Mesendoderm (in vitro differentiated cells): ENCODE measurements at regions not wholly inside any gene's neighbourhood (a gene's known extent, or its start where the extent isn't known, plus 50 kb on each side); places are given as distances from the start of the nearest gene placed in this dataset.

Experiments used
- DNase-seq: peaks from one replicate; pipeline ENCODE4 v3.0.0; 2013
- H2AK5ac ChIP-seq: 2 replicates; pipeline ENCODE4 v1.6.1; 2013; ENCODE audit warnings: low read length, inconsistent platforms
- H2BK120ac ChIP-seq: 2 replicates; pipeline ENCODE4 v1.6.1; 2013; ENCODE audit warnings: low read depth, mild to moderate bottlenecking, low read length, moderate library complexity, mixed read lengths
- H2BK15ac ChIP-seq: replicated peaks from 2 replicates; pipeline ENCODE4 v1.6.1; 2013; ENCODE audit warnings: low read depth, mild to moderate bottlenecking, moderate library complexity
- H2BK5ac ChIP-seq: 2 replicates; pipeline ENCODE4 v1.6.1; 2013; ENCODE audit warnings: low read length, inconsistent platforms
- H3K18ac ChIP-seq: 2 replicates; pipeline ENCODE4 v1.6.1; 2013; ENCODE audit warnings: mild to moderate bottlenecking, low read length, mixed read lengths
- H3K23ac ChIP-seq: one replicate; pipeline ENCODE4 v1.6.1; 2013; ENCODE audit warnings: low read length
- H3K27ac ChIP-seq: 2 replicates; pipeline ENCODE4 v1.5.1; 2013; ENCODE audit warnings: low read depth, mild to moderate bottlenecking, inconsistent platforms, low read length, moderate library complexity
- H3K27me3 ChIP-seq: 2 replicates; pipeline ENCODE4 v1.6.1; 2013; ENCODE audit warnings: low read length, control low read depth, mild to moderate bottlenecking, inconsistent platforms; ENCODE audit not compliant: insufficient read depth, poor library complexity
- H3K36me3 ChIP-seq: 2 replicates; pipeline ENCODE4 v1.6.1; 2013; ENCODE audit warnings: low read length, inconsistent platforms; ENCODE audit not compliant: control insufficient read depth, insufficient read depth
- H3K4ac ChIP-seq: one replicate; pipeline ENCODE4 v1.6.1; 2013; ENCODE audit warnings: low read depth, mild to moderate bottlenecking, low read length, moderate library complexity
- H3K4me1 ChIP-seq: 2 replicates; pipeline ENCODE4 v1.6.1; 2013; ENCODE audit warnings: low read depth, low read length, inconsistent platforms; ENCODE audit not compliant: control insufficient read depth
- H3K4me2 ChIP-seq: 2 replicates; pipeline ENCODE4 v1.6.1; 2013; ENCODE audit warnings: low read length
- H3K4me3 ChIP-seq: 2 replicates; pipeline ENCODE4 v1.5.1; 2013; ENCODE audit warnings: mild to moderate bottlenecking, low read length
- H3K56ac ChIP-seq: one replicate; pipeline ENCODE4 v1.6.1; 2013; ENCODE audit warnings: low read length
- H3K79me1 ChIP-seq: 2 replicates; pipeline ENCODE4 v1.6.1; 2013; ENCODE audit warnings: low read length, inconsistent platforms
- H3K79me2 ChIP-seq: 2 replicates; pipeline ENCODE4 v1.6.1; 2013; ENCODE audit warnings: mild to moderate bottlenecking, low read length; ENCODE audit not compliant: control insufficient read depth, insufficient read depth
- H3K9ac ChIP-seq: 2 replicates; pipeline ENCODE4 v1.6.1; 2013; ENCODE audit warnings: low read length, inconsistent platforms
- H4K5ac ChIP-seq: one replicate; pipeline ENCODE4 v1.6.1; 2013; ENCODE audit warnings: low read length
- H4K8ac ChIP-seq: one replicate; pipeline ENCODE4 v1.6.1; 2013; ENCODE audit warnings: low read depth, mild to moderate bottlenecking, control low read depth, low read length, moderate library complexity
- WGBS: extraction: QIAGEN DNeasy Blood & Tissue Kit; methylation state at CpG from one replicate; pipeline ENCODE4 v1.1.7; 2013; ENCODE audit warnings: low lambda C conversion rate, missing lambda C conversion rate; ENCODE audit not compliant: insufficient coverage; ENCODE audit errors: extremely low coverage; 5-methylcytosine and 5-hydroxymethylcytosine counted together

DNA sequence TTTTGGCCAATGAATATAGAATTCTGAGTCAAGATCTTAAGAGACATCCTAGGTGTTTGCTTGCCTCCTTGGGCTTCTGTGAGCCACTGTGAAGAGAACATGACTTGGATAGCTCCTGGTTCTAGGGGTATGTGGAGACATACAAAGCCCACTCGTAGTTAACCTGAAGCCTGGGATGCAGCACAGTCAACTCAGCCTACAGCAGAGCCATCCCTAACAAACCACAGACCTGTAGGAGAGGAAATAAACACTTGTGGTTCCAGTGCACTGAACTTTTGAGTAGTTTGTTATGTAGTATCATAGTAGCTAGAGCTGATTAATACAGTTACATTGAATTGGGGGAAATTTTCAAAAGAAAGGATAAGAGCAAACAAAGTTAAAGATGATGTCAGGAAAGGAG lies 474.4 kb upstream of the HSF2 start:
- Histone ChIP-seq H3K4me2 (no peak overlapping the region), H3K4me3 (no peak overlapping the region), H4K8ac (no peak overlapping the region), H3K4ac (no peak overlapping the region), H3K36me3 (no peaks in the 10 kb centered on the region), H3K4me1 (no peaks in the 10 kb centered on the region), H2AK5ac (no peak overlapping the region), H3K79me1 (no peaks in the 10 kb centered on the region), H4K5ac (no peak overlapping the region), H2BK120ac (no peak overlapping the region), H3K56ac (no peak overlapping the region), H3K27ac (no peak overlapping the region), H3K18ac (peak overlapping the region; percentile 61), H3K27me3 (no peaks in the 10 kb centered on the region), H2BK15ac (no peak overlapping the region), H3K23ac (no peak overlapping the region), H3K79me2 (no peaks in the 10 kb centered on the region), H3K9ac (no peak overlapping the region), H2BK5ac (no peak overlapping the region)
- no CpG with 5 or more reads among the region's 1 CpG for WGBS
- DNase-seq, result no peak

DNA sequence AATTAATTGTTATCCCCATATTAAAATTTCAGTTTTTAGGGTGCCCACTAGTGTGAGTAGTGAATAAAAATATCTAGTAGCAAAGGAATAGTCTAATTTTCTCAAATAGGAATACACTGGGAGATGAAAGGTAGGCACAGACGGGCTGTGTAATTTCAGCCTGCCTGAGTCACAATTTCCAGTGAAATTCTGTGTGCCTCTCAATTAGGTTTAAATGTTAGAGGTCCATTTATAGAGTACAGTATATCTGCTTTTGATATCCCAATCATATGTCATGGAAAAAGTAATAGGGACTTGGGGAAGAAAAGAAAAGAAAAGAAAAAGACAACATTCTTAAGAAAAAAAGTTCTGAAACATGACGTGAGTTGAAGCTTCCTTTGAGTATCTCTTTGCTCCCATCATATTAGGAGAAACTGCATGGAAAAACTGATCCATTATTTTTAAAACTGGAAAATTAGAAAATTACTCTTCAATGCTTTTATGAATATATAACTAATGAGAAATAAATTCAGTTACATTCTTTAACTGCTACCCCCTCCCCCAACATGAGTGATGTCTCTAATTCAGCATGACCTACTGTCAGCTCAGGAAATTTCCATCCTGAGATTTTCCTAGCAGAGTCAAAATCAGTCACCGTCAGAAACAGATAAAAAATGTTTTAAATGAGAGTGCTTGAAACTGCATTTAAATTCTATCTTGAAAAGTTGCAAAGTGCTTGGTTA lies 473.8 kb upstream of the HSF2 start:
- Histone ChIP-seq H3K18ac (no peak overlapping the region), H3K23ac (no peak overlapping the region), H2AK5ac (no peak overlapping the region), H3K4me2 (no peak overlapping the region), H3K56ac (no peak overlapping the region), H3K79me2 (no peaks in the 10 kb centered on the region), H3K36me3 (no peaks in the 10 kb centered on the region), H2BK15ac (no peak overlapping the region), H4K8ac (no peak overlapping the region), H4K5ac (no peak overlapping the region), H3K27me3 (no peaks in the 10 kb centered on the region), H3K4ac (no peak overlapping the region), H3K79me1 (no peaks in the 10 kb centered on the region), H3K9ac (no peak overlapping the region), H3K4me1 (no peaks in the 10 kb centered on the region), H3K27ac (no peak overlapping the region), H2BK120ac (no peak overlapping the region), H3K4me3 (no peak overlapping the region), H2BK5ac (no peak overlapping the region)
- DNase-seq, result no peak
- no CpG with 5 or more reads among the region's 3 CpGs for WGBS

GRCh38 chr6:121929301-121929700 lies 470.2 kb upstream of the HSF2 start:
- Histone ChIP-seq H3K4ac (no peak overlapping the region), H2BK15ac (no peak overlapping the region), H3K4me1 (peaks cover 7% of the 10 kb centered on the region), H4K5ac (no peak overlapping the region), H3K18ac (no peak overlapping the region), H3K56ac (no peak overlapping the region), H3K79me1 (no peaks in the 10 kb centered on the region), H2AK5ac (no peak overlapping the region), H3K27me3 (no peaks in the 10 kb centered on the region), H3K9ac (no peak overlapping the region), H3K27ac (no peak overlapping the region), H3K36me3 (no peaks in the 10 kb centered on the region), H4K8ac (no peak overlapping the region), H2BK120ac (no peak overlapping the region), H3K4me2 (no peak overlapping the region), H3K23ac (no peak overlapping the region), H3K4me3 (no peak overlapping the region), H3K79me2 (no peaks in the 10 kb centered on the region), H2BK5ac (no peak overlapping the region)
- DNase-seq, result no peak
- WGBS, result no CpG with 5 or more reads among the region's 1 CpG

DNA sequence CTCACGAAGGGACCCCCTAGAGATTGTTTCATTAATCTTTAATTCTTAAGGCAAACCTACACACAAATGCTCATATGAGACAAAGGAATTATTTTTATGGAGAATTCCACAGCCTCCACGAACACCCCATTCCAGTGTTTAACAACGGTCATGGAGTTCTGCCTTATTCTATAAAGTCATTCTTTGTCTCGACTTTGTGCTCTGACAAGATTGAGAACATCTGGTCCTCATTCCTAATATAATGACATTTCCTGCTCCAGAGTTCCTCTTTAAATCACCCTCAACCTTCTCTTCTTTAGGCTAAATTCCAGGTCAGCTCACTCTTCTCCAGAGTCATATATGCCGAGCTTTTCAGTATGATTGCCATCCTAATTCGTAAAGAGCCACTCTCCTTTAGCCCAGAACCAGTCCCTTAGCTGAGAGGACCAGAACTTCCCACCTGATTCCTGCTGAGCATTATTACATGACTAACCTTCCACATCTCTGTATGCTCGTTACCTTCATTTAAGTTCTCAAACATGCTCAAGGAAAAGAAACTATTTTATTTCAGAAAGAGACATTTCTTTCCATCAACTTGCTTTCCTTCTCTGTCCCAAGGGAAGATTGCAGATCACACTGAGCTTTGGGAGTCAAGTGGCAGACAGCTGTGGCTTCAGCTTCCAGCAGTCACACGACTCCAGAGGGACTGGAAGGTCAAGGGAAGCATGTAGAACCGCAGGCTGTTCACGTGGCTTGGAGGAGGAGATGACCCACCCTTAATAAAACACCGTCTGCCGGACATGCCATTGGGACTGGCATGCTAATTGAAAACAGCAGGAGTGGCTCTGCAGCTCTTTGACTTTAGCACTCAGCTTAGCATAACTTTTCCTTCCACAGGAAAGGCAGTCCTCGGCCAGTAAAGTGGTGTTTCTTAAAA lies 467.1 kb upstream of the HSF2 start:
- peak overlapping the region; percentile 37 for H3K9ac ChIP-seq
- H3K27me3 ChIP-seq, result no peaks in the 10 kb centered on the region
- no peaks in the 10 kb centered on the region for H3K36me3 ChIP-seq
- H3K4ac ChIP-seq, result peak overlapping the region; percentile 81
- H2BK5ac ChIP-seq, result peak overlapping the region; percentile 10
- H3K4me3 ChIP-seq, result no peak overlapping the region
- DNase-seq, result peak; percentile 99
- H2AK5ac ChIP-seq, result peak overlapping the region; percentile 15
- WGBS, result no CpG with 5 or more reads among the region's 13 CpGs
- H3K23ac ChIP-seq, result no peak overlapping the region
- H3K79me2 ChIP-seq, result no peaks in the 10 kb centered on the region
- H3K79me1 ChIP-seq, result no peaks in the 10 kb centered on the region
- H4K8ac ChIP-seq, result no peak overlapping the region
- H3K4me2 ChIP-seq, result no peak overlapping the region
- peaks cover 7% of the 10 kb centered on the region for H3K4me1 ChIP-seq
- H2BK120ac ChIP-seq, result peak overlapping the region; percentile 96
- H3K18ac ChIP-seq, result peak overlapping the region; percentile 100
- peak overlapping the region; percentile 93 for H3K27ac ChIP-seq
- H4K5ac ChIP-seq, result peak overlapping the region; percentile 35
- peak overlapping the region; percentile 74 for H2BK15ac ChIP-seq
- peak overlapping the region; percentile 68 for H3K56ac ChIP-seq

- no peaks in the 10 kb centered on the region for H3K79me1 ChIP-seq
- H3K4ac ChIP-seq, result no peak overlapping the region
- DNase-seq, result peak; percentile 29
- no peak overlapping the region for H2BK15ac ChIP-seq
- no peaks in the 10 kb centered on the region for H3K36me3 ChIP-seq
- no peaks in the 10 kb centered on the region for H3K27me3 ChIP-seq
- H2AK5ac ChIP-seq, result no peak overlapping the region
- no peaks in the 10 kb centered on the region for H3K79me2 ChIP-seq
- H3K4me3 ChIP-seq, result no peak overlapping the region
- H3K9ac ChIP-seq, result no peak overlapping the region
- peak overlapping the region; percentile 3 for H2BK5ac ChIP-seq
- no peak overlapping the region for H3K18ac ChIP-seq
- H3K23ac ChIP-seq, result no peak overlapping the region
- no peak overlapping the region for H3K56ac ChIP-seq
- peaks cover 7% of the 10 kb centered on the region for H3K4me1 ChIP-seq
- peak overlapping the region; percentile 61 for H2BK120ac ChIP-seq
- H3K4me2 ChIP-seq, result no peak overlapping the region
- no peak overlapping the region for H3K27ac ChIP-seq
- no CpG with 5 or more reads among the region's 2 CpGs for WGBS
- H4K8ac ChIP-seq, result no peak overlapping the region
- H4K5ac ChIP-seq, result no peak overlapping the region
Observed at GRCh38 chr6:121934451-121934850, 465.0 kb upstream of the HSF2 start.
